Calu3 (cell line): ENCODE measurements at regions not wholly inside any gene's neighbourhood (a gene's known extent, or its start where the extent isn't known, plus 50 kb on each side); places are given as distances from the start of the nearest gene placed in this dataset.

Experiments used
- BruUV-seq: library from RNA; stranded (reverse); fragments of 400-500 nt; replicated peaks from 2 replicates; lab custom pipeline; 2021; lab: Mats Ljungman, UMichigan
- CTCF ChIA-PET: fragments of 300-600 bp; sonication (Branson Sonifier 250); formaldehyde crosslinking; loops from one replicate; lab custom pipeline; 2022; ENCODE audit warnings: antibody characterized with exemption; lab: Charles Lee
- DNase-seq: peaks from one replicate; pipeline ENCODE4 v3.0.0; 2022
- H3K27ac Mint-ChIP-seq: one replicate; pipeline ENCODE4 v1.8.0; 2022; ENCODE audit warnings: mixed read lengths; ENCODE audit not compliant: unreplicated experiment
- H3K27me3 Mint-ChIP-seq: one replicate; pipeline ENCODE4 v1.8.0; 2022; ENCODE audit warnings: mixed read lengths; ENCODE audit not compliant: unreplicated experiment
- H3K36me3 Mint-ChIP-seq: one replicate; pipeline ENCODE4 v1.8.0; 2022; ENCODE audit warnings: mild to moderate bottlenecking, moderate library complexity, mixed read lengths; ENCODE audit not compliant: insufficient read depth, unreplicated experiment
- H3K4me1 Mint-ChIP-seq: one replicate; pipeline ENCODE4 v1.8.0; 2022; ENCODE audit warnings: mild to moderate bottlenecking, low read depth, mixed read lengths; ENCODE audit not compliant: unreplicated experiment
- H3K4me3 Mint-ChIP-seq: one replicate; pipeline ENCODE4 v1.8.0; 2022; ENCODE audit warnings: mild to moderate bottlenecking, low read depth, moderate library complexity, mixed read lengths; ENCODE audit not compliant: unreplicated experiment
- H3K9me3 Mint-ChIP-seq: one replicate; pipeline ENCODE4 v1.8.0; 2022; ENCODE audit warnings: low read depth, mixed read lengths; ENCODE audit not compliant: unreplicated experiment
- CTCF ChIP-seq: fragments of 200-600 bp; IDR thresholded peaks from one replicate; pipeline ENCODE4 v1.8.0; 2022; ENCODE audit warnings: antibody characterized with exemption; ENCODE audit not compliant: unreplicated experiment
- intact Hi-C: fragments of 100-400 bp; cut with micrococcal nuclease; formaldehyde crosslinking; loops from one replicate; pipeline ENCODE4 v1.10.0; 2022; ENCODE audit not compliant: unreplicated experiment

GRCh38 chr2:7573166-7573825 lies 656.1 kb downstream of the RNF144A start:
- Mint-ChIP-seq H3K4me3 (no peak overlapping the region), H3K9me3 (peaks cover 12% of the 10 kb centered on the region), H3K36me3 (no peaks in the 10 kb centered on the region), H3K27me3 (peaks cover 10% of the 10 kb centered on the region), H3K27ac (no peak overlapping the region), H3K4me1 (no peaks in the 10 kb centered on the region)
- BruUV-seq, result no TSS peak
- no peak for DNase-seq
- intact Hi-C loops, result no loop called here
- CTCF ChIA-PET, result interaction anchor here (0.7 kb wide), 1 partner anchor 9 kb away, joined by 3 read pairs; no protein-coding TSS in a partner anchor
- no peak for TF ChIP-seq CTCF

GRCh38 chr2:7574385-7574784 lies 657.2 kb downstream of the RNF144A start:
- Mint-ChIP-seq H3K36me3 (no peaks in the 10 kb centered on the region), H3K27ac (no peak overlapping the region), H3K4me1 (no peaks in the 10 kb centered on the region), H3K9me3 (peaks cover 13% of the 10 kb centered on the region), H3K27me3 (peaks cover 10% of the 10 kb centered on the region), H3K4me3 (no peak overlapping the region)
- intact Hi-C loops, result no loop called here
- no peak for TF ChIP-seq CTCF
- DNase-seq, result no peak
- no TSS peak for BruUV-seq
- CTCF ChIA-PET, result no interaction called here

GRCh38 chr2:7577769-7578168 lies 660.6 kb downstream of the RNF144A start:
- no peak overlapping the region for H3K27ac Mint-ChIP-seq
- no peak for TF ChIP-seq CTCF
- intact Hi-C loops, result no loop called here
- peaks cover 13% of the 10 kb centered on the region for H3K9me3 Mint-ChIP-seq
- no peak overlapping the region for H3K4me3 Mint-ChIP-seq
- H3K4me1 Mint-ChIP-seq, result no peaks in the 10 kb centered on the region
- DNase-seq, result no peak
- no peaks in the 10 kb centered on the region for H3K36me3 Mint-ChIP-seq
- CTCF ChIA-PET, result no interaction called here
- no TSS peak for BruUV-seq
- peaks cover 14% of the 10 kb centered on the region for H3K27me3 Mint-ChIP-seq

GRCh38 chr2:7584017-7584416 lies 666.8 kb downstream of the RNF144A start:
- no peak for DNase-seq
- H3K4me1 Mint-ChIP-seq, result no peaks in the 10 kb centered on the region
- H3K27ac Mint-ChIP-seq, result no peak overlapping the region
- no peak overlapping the region for H3K4me3 Mint-ChIP-seq
- intact Hi-C loops, result no loop called here
- H3K9me3 Mint-ChIP-seq, result peaks cover 6% of the 10 kb centered on the region
- peaks cover 13% of the 10 kb centered on the region for H3K27me3 Mint-ChIP-seq
- TF ChIP-seq CTCF, result no peak
- H3K36me3 Mint-ChIP-seq, result no peaks in the 10 kb centered on the region
- CTCF ChIA-PET, result no interaction called here
- no TSS peak for BruUV-seq
